ENCODE measurements at regions not wholly inside any gene's neighbourhood (a gene's known extent, or its start where the extent isn't known, plus 50 kb on each side); places are given as distances from the start of the nearest gene placed in this dataset.
"Not testable (repeated sequence)": the region's sequence is repeated elsewhere in the genome, so short reads cannot be mapped to it uniquely, and the experiment has no call there.

DNA sequence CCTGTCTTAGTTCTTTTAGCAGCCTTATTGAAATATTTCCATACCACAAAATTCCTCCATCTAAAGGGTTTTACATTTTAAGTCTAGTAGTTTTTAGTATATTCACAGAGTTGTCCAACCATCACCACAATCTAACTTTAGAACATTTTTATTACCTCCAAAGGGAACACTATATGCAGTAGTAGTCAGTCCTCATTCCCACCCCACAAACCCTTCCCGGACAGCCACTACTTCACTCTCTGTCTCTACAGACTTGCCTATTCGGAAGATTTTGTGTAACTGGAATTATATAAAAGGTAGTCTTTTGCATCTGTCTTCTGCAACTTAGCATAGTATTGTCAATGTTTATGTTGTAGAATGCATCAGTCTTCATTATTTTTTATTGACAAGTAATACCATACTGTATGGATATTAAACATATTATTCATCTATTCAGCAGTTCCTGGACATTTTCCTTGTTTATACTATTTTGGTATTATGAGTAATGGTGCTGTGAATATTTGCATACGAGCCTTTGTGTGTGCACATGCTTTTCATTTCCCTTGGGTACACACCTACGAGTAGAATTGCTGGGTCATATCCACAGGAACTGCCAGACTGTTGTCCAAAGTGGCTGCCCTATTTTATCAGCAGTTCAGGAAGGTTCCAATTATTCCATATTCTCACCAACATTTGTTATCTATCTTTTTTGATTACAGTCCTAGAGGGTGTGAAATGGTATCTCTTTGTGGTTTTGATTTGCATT lies 60.9 kb upstream of the LANCL2 start:
- no peak for DNase-seq

DNA sequence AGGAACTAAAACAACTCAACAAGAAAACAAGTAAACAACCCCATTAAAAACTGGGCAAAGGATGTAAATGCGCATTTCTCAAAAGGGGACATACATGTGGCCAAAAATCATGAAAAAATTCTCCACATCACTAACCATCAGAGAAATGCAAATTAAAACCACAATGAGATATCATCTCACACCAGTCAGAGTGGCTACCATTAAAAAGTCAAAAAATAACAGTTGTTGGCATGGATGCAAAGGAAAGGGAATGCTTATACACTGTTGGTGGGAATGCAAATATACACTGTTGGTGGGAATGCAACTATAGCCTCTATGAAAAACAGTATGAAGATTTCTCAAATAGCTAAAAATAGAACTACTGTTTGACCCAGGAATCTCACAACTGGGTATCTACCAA lies 60.0 kb upstream of the LANCL2 start:
- no peak for DNase-seq

DNA sequence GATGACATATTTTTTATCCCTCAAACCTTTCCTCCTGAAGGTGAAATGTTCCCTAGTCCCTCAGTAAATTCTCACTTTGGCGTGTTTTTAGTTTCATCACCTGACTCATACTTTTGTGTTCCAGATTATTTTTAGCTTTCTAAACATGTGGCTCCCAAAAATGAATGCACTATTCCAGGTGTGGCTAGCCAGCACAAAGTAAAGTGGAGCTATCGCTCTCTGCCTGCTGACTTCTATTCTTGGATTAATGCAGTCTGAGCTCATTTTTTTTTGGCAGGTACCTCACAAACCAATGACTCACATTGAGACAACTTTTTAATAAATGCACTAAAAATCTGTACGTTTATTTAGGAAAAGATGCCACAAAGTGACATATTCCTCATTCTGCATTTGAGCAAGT lies 58.8 kb upstream of the LANCL2 start:
- DNase-seq: no peak

DNA sequence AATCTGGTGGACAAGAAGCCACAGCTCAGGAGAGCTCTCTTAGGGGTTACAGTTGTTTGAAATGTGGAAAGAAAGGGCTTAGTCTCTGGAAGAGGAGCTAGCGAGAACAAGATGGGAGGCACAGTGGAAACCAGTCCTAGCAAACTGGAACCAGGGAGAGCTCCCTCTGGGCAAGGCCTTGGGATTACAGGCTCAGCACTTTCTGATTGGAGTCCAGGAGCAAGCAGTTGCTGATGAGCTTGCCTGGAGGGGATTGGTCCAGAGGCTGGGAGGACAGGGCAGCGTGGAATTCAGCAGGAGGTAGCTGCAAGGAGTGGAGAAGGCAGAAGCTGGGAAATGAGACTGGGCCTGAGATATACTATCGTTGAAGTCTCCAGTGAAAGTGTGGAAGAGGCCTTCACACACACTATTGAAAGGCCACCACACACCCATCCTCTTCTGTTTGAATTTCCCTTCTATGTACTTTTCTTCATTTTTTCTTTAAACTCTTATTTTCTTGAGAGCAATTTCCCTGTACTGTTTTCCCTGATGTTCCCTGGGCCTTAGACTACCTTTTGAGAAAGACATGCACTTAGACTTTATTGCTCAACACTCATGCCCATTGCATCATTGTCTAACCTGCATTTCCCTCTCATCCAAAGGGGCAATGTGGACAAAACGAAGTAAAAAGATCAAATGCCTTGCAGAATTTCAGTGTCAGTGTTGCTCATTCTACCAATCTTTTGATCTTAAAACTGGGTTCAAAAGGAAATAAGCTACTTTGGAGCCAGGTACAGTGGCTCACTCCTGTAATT lies 57.8 kb upstream of the LANCL2 start:
- no peak for DNase-seq

DNA sequence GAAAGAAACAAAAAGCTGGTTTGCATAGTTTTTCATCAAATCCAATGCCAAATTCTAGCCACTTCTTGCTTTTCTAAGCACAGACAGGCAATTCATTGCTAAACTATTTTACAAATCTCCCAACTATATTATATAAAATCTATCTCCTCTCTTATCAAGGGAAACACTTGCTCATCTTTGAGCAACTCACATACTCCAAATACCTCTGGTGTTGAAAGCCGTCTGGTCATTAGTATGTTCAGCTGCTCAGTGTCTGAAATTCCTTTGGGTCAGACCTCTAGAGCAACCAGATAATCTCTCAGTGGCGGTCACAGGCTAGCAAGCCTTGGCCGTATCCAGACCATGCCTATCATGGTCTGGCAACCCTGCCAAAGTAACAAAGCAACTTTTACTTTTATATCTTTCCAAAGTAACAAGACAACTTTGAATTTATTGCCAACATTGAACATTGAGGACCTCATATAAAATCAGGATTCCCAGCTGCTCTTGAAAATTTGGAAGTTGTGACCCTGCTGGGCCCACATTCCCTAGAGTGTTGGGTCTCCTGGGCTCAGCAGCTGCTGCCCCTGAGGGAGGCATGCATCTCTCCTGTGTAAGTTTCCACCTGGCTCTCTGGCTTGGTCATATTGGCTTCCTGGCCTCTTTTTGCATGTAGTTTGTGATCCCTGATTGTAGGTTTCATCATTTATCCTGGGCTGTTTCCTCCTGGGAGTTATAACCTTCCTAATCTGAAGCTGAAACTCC lies 56.8 kb upstream of the LANCL2 start:
- no peak for DNase-seq

GRCh38 chr7:55309040-55309991 lies 55.8 kb upstream of the LANCL2 start:
- DNase-seq: no peak

GRCh38 chr7:55310287-55311025 lies 54.7 kb upstream of the LANCL2 start:
- no peak for DNase-seq

- not testable (repeated sequence) for DNase-seq
These were observed 53.2 kb upstream of the LANCL2 start for GRCh38 chr7:55311892-55312291.

DNA sequence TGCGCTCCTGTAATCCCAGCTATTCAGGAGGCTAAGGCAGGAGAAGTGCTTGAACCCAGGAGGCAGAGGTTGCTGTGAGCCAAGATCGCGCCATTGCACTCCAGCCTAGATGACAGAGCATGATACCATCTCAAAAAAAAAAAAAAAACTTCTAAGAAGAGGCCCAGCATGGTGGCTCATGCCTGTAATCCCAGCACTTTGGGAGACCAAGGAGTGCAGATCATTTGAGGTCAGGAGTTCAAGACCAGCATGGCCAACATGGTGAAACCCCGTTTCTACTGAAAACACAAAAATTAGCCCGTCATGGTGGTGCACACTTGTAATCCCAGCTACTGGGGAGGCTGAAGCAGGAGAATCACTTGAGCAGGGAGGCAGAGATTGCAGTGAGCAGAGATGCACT lies 51.5 kb upstream of the LANCL2 start:
- not testable (repeated sequence) for DNase-seq

DNA sequence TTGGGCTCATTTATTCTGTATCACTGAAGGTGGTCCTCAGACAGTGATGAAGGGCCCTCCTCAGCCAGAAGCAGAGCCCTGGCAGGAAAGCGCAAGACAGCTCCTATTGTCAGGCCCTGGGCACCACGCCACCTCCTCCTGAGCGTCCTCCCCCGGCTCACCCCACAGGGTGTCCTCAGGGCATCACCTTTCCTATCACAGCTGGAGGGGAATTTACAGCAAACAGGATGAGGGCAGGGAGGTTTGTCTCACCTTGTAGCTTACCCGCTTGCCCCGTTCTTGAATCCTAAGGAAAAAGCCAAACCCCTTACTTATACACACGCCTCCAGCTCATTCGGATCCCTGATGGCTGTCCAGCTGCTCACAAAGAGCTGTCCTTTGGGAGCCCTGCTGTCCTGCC lies 50.2 kb upstream of the LANCL2 start:
- DNase-seq: no peak
